OCI-LY1 (cell line): ENCODE measurements at regions not wholly inside any gene's neighbourhood (a gene's known extent, or its start where the extent isn't known, plus 50 kb on each side); places are given as distances from the start of the nearest gene placed in this dataset.

Experiments
- EZH2 ChIP-seq: fragments of 200-600 bp; sonication (generic), shearing (Covaris generic); IDR thresholded peaks from 2 replicates; pipeline ENCODE4 v1.8.0; 2017; ENCODE audit warnings: borderline replicate concordance, mixed run types, mild to moderate bottlenecking, antibody characterized with exemption, low read length, moderate library complexity, mixed read lengths
- TF ChIP-seq, protein P1 (sequence below): fragments of 200-600 bp; sonication (generic), shearing (Covaris generic); IDR thresholded peaks from 2 replicates; pipeline ENCODE4 v1.5.1; 2017; ENCODE audit warnings: mild to moderate bottlenecking, antibody characterized with exemption, low read length, moderate library complexity, mixed read lengths

GRCh38 chr18:44143072-44143471, 537.6 kb upstream of the SETBP1 start:
- TF ChIP-seq, protein P1, sequence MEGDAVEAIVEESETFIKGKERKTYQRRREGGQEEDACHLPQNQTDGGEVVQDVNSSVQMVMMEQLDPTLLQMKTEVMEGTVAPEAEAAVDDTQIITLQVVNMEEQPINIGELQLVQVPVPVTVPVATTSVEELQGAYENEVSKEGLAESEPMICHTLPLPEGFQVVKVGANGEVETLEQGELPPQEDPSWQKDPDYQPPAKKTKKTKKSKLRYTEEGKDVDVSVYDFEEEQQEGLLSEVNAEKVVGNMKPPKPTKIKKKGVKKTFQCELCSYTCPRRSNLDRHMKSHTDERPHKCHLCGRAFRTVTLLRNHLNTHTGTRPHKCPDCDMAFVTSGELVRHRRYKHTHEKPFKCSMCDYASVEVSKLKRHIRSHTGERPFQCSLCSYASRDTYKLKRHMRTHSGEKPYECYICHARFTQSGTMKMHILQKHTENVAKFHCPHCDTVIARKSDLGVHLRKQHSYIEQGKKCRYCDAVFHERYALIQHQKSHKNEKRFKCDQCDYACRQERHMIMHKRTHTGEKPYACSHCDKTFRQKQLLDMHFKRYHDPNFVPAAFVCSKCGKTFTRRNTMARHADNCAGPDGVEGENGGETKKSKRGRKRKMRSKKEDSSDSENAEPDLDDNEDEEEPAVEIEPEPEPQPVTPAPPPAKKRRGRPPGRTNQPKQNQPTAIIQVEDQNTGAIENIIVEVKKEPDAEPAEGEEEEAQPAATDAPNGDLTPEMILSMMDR = no peak
- no peak for TF ChIP-seq EZH2
